ENCODE measurements at regions not wholly inside any gene's neighbourhood (a gene's known extent, or its start where the extent isn't known, plus 50 kb on each side); places are given as distances from the start of the nearest gene placed in this dataset.
"Not testable (repeated sequence)": the region's sequence is repeated elsewhere in the genome, so short reads cannot be mapped to it uniquely, and the experiment has no call there.

DNA sequence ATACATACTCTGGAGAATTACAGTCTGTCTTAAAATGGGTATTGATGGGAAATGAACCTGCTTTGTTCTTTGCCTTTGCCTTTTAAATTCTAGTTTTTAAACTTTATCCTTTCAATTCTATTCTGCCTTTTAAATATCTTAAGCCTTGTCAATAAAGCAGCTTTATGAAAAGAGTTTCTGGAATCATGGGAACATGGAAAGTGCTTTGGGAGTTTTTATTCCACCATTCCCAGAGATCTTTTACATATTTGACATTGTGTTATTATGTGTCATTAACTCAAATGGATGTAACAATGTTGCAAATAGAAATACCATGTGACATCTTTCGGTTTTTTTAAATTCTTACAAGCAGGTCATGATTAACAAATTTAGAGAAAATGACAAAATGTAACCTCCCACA, 555.7 kb upstream of the ANO3 start:
- FAIRE-seq, result no peak

DNA sequence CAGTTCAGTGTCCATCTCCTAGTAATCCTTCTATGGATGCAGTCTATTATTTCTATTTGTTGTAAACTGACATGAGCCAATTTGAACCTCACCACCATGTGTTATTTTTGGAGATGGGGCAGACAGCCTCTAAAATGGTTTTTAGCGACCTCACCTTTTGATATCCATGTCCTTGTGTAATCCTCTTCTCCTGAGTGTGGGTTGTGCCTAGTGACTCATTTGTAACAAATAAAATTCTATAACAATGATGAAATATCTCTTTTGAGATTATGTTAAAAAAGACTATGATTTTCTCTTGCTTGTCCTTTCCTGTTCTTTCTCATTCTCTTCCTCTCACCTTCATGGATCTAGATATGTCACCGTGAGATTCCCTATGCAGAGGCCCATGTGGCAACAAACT, 554.6 kb upstream of the ANO3 start:
- FAIRE-seq, result no peak

DNA sequence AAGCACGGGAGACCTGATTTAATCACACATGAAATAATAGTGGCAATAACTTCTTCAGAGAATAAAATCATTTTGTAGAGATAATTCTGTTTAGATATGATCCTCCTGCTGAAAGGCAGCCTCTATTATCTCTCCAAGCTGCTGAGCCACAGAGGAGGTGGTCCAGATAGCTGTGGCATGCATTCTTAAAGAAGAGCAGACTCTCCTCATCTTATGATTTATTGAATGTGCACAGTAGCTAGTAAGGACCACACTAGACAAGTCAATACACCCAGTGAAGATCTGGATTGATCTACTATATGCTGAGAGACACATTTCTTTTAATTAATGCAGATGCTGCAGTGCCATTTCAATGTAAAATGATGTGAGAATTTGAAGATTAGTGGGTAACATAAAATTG, 552.9 kb upstream of the ANO3 start:
- FAIRE-seq, result no peak

DNA sequence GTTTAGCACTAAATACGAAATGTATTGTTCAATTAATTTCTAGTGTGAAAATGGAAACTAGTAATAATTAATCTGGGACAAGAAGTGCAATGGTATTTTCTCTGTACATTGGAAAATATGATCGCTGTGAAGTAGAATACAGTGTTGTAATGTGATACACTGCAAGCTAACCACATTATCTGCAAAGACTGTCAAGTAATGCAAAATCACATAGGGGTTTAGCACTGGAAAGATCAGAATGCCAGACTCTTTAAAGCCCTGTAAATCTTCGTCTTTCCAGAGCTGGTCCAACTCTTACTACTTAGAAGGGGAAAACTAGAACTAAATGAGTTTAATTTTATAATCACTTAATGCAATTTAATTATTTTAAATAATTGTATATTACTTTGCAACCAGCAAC, 544.5 kb upstream of the ANO3 start:
- no peak for FAIRE-seq

DNA sequence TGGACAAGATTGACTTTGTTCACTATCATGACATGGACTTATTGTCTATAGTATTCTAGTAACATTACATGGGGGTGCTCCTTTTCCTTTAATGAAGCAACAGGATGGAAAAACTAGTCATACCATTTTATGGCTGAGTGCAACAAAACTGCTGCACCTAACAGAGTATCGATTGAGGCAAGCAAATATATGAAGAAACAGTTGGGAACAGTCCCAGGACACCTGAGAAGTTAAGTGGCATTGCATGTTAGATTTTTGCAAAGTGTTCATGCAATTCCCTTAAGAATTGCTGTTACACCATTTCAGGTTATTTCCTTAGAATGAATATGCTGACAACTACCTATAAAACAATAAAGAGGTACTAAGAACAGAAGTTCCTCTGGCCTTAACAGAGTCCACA, 541.5 kb upstream of the ANO3 start:
- no peak for FAIRE-seq

DNA sequence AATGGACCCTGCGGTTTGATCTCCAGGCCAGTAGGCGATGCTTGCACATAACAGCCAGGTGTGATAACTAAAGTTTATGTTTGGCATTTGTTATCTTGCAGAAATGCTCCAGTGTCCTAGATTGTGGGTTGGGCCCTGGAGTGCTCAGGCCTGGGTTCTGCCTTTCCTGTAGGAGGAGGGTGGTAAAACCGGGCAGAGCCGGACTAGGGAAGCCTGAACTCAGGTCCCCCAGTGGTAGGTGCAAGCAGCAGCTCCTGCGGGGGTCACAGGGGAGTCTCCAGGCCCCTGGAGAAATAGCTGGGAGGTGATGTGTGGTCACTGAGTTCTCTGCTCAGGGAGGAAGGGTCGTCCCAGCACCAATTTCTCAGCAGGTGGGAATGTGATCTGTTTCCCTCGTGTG, 538.3 kb upstream of the ANO3 start:
- FAIRE-seq, result no peak

DNA sequence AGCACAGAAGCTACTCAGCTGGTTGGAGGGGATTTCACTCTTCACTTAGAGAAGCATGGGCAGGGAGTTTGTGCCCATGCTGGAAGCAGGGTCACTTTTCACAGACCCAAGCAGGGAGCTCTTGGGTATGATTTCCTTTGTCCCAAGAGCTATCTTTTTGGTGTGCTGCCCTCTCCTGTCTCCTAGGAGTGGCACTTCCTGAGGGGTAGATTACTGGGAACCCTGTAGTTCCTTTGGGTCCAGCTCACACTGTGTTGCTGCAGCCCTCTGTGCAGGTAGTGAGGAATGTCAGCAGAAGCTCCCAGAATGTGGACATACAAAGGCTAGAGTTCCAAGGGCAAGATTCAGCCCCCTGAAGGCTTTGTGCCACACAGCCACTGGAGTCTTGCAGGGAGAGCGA, 537.1 kb upstream of the ANO3 start:
- FAIRE-seq, result no peak

DNA sequence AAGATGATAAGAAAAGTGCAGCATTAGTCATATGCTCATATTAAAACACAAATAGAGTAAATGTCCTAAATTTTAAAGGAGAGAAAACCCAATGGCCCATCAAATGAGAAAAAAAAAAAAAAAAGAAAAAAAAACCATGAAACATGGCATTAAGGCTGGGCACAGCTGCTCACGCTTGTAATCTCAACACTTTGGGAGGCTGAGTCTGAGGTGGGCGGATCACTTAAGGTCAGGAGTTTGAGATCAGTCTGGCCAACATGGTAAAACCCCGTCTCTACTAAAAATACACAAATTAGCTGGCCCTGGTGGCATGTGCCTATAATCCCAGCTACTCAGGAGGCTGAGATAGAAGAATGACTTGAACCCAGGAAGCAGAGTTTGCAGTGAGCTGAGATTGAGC, 515.5 kb upstream of the ANO3 start:
- FAIRE-seq, result no peak

DNA sequence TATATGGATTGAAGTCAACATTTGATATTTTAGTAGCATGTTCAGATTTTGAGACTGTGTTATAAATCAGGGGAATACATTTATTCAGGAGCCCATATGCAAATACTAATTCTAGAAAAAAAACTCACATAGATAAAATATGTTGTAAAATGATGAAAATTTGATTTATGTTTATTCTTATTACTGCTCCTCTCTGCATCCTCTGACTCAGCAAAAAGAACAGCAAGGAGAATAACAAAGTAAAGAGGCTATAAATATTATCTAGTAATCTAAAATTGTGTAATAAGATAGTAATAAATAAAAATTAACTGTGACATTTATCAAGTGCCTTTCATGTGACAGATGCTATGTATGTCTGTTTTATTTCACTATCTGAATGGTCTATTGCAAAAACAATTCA, 507.2 kb upstream of the ANO3 start:
- FAIRE-seq, result no peak

DNA sequence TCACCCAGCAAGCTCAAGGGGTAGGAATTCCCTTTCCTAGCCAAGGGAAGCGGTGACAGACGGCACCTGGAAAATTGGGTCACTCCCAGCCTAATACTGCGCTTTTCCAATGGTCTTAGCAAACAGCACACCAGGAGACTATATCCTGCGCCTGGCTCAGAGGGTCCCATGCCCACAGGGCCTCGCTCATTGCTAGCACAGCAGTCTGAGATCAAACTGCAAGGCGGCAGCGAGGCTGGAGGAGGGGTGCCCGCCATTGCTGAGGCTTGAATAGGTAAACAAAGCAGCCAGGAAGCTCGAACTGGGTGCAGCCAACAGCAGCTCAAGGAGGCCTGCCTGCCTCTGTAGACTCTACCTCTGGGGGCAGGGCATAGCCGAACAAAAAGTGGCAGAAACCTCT, 500.4 kb upstream of the ANO3 start:
- FAIRE-seq, result not testable (repeated sequence)

DNA sequence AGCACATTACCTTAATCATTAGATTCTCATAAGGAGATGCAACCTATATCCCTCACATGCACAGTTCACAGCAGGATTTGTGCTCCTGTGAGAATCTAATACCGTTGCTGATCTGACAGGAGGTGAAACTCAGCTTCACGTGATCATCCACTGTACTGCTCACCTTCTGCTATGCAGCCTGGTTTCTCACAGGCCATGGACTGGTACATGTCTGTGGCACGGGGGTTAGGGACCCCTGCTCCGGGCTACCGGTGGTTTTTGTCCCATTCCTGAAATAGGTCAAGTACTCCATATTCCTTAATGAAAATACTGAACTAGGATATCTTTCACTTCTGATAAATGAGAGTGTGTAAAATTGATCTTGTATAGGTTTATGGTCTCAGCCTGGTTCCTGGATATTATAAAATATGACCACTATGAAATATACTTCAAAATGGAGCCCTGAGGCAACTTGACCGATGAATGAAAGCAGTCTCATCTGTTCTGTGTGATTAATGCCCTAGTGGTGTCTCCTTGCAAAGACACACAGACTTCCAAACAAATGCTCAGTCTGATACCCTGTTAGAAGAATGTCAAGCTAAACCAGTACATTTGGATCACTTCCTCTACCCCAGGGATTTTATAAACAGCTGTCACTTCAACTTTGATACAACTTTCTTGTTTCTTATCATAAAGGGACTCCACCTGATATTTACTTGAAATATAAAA, 492.9 kb upstream of the ANO3 start:
- FAIRE-seq, result no peak

DNA sequence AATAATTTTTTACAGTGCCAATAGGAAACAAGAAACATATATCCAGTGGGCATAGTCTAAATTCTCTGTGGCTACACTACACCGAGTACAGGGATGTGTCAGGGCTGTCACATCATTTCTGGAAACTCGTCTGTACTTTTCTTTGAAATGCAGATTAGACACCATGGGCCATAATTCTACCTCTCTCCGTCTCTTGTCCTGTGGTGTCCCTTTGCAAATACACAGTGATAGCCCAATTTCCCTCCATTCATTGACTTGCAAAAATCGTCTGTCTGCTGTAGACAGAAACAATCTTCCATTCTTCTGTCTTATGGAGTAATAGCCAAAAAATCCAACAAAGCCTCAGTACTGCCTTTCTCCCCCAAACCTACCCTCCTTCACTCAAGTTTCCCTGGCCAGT, 487.1 kb upstream of the ANO3 start:
- FAIRE-seq, result no peak

DNA sequence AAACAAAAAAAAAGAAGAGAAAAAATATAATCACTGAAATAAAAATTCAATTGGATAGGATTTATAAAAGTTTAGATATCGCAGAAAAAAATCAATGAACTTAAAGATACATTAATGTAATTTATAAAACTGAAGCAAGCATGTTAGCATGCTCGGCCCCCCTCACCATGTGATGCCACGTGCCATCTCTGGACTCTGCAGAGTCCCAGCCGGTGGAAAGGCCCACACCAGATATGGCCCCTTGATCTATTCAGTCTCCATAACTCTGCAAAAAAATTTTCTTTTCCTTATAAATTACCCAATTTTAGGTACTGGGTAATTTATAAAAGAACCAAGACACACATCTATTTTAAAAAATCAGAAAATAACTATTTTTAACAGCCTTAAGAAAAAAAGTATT, 476.0 kb upstream of the ANO3 start:
- no peak for FAIRE-seq

DNA sequence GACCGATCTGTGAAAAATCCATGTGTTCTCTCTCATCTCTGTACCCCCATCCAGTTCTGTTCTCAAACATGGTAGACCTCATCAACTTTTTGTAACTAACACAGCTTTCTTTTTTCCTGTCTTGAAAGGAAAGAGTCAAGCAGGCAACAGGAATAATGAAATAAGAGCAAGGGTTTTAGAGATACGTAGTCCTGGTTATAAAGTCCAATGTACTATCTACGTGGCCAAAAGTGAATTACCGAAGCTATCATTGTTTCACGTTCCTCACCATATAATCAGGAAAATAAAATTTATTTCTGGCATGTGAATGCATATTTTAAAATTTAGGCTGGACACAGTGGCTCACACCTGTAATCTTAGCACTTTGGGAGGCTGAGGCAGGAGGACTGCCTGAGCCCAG, 472.2 kb upstream of the ANO3 start:
- FAIRE-seq, result no peak

DNA sequence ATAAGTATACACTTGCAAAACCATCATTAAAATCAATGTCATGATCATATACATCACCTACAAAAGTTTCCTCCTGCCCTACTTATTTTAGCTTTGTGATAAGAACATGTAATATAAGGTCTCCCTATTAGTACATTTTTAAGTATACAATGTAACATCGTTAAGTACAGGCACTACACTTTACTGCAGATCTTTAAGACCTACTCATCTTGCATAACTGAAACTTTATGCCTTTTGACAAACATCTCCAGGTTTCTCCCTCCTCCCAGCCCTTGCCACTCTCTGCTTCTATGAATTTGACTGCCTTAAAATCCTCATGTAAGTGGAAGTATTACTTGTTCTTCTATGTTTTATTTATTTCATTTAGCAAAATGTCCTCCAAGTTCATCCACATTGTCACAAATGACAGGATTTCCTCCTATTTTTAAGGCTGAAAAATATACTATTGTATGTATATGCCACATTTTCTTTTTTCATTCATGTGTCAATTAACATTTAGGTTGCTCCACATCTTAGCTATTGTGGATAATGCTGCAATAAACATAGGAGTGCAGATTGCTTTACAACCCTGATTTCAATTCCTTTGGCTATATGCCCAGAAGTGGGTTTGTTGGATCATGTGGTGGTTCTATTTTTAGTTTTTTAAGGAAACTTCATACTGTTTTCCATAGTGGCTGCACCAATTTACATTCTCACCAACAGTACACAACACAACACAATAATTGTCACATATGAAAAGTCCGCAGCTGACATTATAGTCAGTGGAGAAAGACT, 471.1 kb upstream of the ANO3 start:
- FAIRE-seq, result no peak

DNA sequence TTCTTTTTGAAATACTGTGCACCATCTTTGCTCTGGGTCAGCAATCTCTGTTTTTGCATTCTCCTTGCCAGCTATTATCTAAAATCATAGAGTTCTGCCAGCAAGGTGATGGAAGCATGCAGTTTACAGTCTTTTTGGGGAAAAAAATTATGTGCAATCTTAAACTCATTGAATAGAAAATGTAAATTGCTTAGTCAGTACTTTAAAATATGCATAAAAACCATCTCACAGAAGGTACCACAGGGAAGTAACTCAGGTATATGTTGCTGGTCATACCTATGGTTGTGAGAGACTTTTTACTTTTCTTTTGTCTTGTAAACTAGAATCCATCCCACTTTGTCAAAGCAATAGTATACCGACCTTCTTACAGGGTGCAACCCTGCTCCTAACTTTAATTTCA, 469.8 kb upstream of the ANO3 start:
- FAIRE-seq, result no peak

DNA sequence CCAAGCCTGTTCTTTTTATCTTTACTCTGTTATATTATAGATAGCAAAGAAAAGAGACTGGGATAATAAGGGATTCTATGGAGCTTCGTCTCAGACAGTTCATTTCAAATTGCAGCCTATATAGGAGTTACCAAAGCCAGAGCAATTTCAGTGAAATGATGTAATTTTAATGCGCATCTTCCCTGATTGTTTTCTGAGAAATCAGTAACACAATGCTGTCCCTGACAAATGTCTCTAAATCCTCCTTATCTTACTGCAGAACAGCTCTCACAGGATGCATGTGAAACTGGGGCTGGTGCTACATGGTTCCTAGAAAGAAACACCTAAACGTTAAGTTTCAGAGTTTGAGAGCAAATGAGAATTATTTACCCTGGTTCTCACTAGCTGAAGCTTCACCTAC, 467.9 kb upstream of the ANO3 start:
- no peak for FAIRE-seq

DNA sequence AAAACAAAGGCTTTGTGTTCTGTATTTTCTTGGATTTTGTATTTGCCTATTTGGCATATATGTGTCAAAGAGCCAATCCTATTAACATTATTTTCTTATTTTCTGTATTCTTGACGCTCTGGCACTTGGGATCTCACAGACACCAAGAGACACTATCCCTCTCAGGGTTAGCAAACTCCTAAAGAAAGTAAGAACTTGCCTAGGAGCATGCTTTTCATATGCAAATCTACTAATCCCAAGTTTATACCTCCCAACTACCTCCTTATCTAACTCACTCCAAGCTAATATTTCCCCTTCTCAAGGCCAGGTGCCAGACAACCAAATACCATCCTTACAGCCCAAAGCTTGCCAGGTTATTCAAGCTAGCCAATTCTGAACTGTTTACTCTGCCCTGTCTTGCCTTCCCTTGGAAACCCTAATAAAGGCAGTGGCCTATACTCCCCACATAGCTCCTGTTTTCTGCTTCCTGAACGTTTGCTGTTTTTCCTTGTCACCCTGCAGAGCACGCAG, 455.4 kb upstream of the ANO3 start:
- no peak for FAIRE-seq

DNA sequence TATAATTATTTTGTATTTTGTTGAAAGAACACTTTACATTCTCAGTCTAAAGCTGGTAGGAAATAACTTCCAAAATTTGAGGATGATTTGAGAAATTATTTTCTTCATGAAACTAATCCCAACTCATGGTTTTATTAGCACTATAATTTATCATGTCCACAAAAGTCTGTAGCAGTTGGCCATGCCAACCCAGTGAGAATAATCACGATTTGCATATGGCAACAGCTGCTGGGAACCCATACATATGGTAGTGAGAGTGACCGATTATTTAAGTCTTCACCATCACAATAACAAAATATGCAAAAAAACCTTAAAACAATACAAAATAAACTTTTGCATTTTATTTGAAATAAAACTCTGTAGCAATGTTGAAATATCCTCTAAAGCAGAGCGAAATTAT, 445.9 kb upstream of the ANO3 start:
- no peak for FAIRE-seq

DNA sequence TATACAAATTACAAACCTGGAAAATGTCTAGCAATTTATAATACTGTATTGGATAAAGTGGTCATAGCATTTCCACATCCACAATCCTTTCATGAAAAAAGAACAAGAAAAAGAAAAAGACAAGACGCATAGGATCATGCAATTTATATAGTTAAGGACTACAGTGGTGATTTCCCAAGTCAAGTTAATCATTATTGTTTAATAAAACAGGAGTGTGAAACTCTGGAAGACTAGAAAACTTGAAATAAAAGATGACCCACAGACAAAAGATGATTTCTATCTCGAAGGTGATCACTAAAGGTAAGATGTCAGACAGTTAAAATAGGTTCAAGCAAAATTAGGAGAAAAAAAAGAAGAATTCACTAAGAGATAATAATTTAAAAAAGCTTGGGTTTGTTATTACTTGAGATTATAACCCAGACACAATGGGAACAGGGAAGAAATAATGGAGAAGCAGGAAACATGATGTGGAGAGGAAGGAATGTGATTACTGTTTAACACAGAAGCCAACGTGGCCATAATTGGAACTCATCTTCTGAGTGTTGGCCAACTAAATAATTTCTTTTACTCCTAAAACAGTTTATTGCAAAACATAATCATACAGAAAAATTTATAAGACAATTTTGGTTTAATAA, 441.2 kb upstream of the ANO3 start:
- no peak for FAIRE-seq

DNA sequence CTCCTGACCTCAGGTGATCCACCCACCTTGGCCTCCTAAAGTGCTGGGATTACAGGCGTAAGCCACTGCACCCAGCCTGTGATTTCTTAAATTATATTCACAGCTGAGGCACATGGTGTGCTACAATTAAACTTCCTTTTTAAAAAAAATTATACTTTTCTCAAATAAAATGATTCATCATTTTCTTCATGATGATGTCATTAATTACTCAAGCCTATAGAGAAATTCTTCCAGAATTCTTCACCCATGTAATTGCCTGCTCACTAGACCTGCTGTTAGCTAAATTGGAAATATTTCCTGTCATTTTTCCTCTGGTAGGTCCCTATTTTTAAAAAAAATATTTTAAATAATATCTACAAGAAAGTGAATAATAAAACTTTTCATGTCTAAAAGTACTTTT, 440.0 kb upstream of the ANO3 start:
- no peak for FAIRE-seq

DNA sequence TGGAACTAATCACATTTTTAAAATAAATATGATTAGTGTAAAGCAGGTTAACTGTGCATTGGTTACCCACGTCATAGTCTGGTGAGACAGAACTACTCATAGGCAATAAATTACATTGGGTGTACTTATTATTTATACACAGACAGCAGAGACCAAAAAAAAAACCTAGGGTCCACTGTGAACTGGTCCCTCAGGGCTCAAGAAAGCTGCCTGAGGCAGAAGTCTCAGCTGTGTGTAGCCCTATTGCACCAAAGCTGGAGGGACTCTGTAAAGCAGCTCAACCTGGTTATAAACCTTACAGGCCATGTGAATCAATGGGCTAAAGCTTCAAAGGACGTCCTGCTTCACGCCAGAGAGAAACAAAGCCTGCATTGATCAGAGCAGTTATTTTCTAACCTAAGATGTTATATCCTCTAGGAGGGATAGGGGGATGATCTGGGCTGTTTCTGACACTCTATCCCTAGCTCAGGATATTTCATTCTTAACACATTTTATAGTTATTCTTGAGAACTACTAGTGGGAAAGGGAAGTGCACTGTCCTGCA, 432.2 kb upstream of the ANO3 start:
- FAIRE-seq, result no peak

DNA sequence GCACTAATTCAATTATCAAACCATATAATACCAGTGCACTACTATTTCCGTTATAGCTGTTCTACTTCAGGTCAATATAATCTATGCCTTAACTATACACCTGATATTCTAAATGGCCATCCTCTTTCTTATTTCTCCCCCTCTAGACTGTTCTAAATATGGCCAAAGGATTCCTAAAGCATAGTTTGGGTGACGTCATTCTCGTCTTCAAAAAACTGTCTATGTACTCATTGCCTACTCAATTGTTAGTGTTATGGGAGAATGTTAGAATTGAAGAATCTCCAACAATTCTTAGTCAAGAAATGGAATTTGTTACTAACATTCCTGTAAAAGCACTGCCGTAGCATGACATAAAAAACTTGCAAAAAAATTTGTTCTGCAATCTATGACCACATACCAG, 431.1 kb upstream of the ANO3 start:
- FAIRE-seq, result no peak

DNA sequence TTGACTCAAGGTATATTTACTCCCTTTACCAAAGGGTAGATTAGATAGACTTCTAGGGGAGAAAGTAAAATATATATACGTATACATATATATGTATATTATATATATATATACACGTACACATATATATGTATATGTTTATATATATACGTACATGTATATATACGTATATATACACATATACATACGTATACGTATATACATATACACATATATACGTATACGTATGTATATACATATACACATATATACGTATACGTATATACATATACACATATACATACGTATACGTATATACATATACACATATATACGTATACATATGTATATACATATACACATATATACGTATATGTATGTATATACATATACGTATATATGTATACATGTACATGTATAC, 430.5 kb upstream of the ANO3 start:
- FAIRE-seq, result no peak

Data from islet of Langerhans (tissue), 1 donor.